Cardiac fibroblast (primary cell): ENCODE measurements at regions not wholly inside any gene's neighbourhood (a gene's known extent, or its start where the extent isn't known, plus 50 kb on each side); places are given as distances from the start of the nearest gene placed in this dataset.
"Not testable (repeated sequence)": the region's sequence is repeated elsewhere in the genome, so short reads cannot be mapped to it uniquely, and the experiment has no call there.

Experiments
- DNase-seq, 2 donors: peaks; one replicate each; pipeline versions ENCODE4 v3.0.0 to v3.0.0-alpha.2; 2010; ENCODE audit warnings: low read depth in 2 of 2
- H3K4me3 ChIP-seq, 2 donors: replicated peaks in 1 of 2; 1 replicate in 1 of 2; 2 replicates in 1 of 2; pipeline ENCODE4 v1.5.1; 2011; ENCODE audit warnings: low read depth in 2 of 2, low read length in 2 of 2, mild to moderate bottlenecking in 2 of 2, moderate library complexity in 1 of 2
- CTCF ChIP-seq: IDR thresholded peaks from one replicate; pipeline ENCODE4 v1.5.1; 2011; ENCODE audit warnings: low read depth, mild to moderate bottlenecking, low read length, inconsistent platforms

- not testable (repeated sequence) for DNase-seq, H3K4me3 ChIP-seq
Observed at GRCh38 chr9:95391271-95391670, 73.8 kb upstream of the FANCC start.

GRCh38 chr9:95389373-95389772 lies 71.9 kb upstream of the FANCC start:
- no peak for DNase-seq
- no peak for TF ChIP-seq CTCF
- no peak overlapping the region for H3K4me3 ChIP-seq

GRCh38 chr9:95386843-95387242 lies 69.3 kb upstream of the FANCC start:
- DNase-seq = no peak
- no peak for TF ChIP-seq CTCF
- no peak overlapping the region for H3K4me3 ChIP-seq

GRCh38 chr9:95385521-95385920 lies 68.0 kb upstream of the FANCC start:
- no peak for DNase-seq
- no peak overlapping the region for H3K4me3 ChIP-seq
- TF ChIP-seq CTCF = no peak

GRCh38 chr9:95383845-95384244 lies 66.3 kb upstream of the FANCC start:
- DNase-seq = no peak
- no peak for TF ChIP-seq CTCF
- H3K4me3 ChIP-seq = no peak overlapping the region

- H3K4me3 ChIP-seq = no peak overlapping the region
- peak; percentile 5 to 18 for DNase-seq
- no peak for TF ChIP-seq CTCF
Observed at GRCh38 chr9:95383185-95383676, 65.7 kb upstream of the FANCC start.

- no peak overlapping the region for H3K4me3 ChIP-seq
- no peak for DNase-seq
- no peak for TF ChIP-seq CTCF
Observed at GRCh38 chr9:95382433-95382832, 64.9 kb upstream of the FANCC start.
